Activated T-cell treated with anti-CD3 and anti-CD28 coated beads, Interleukin-2, amount 50 U/mL, for 4 hours (primary cell): ENCODE measurements at regions not wholly inside any gene's neighbourhood (a gene's known extent, or its start where the extent isn't known, plus 50 kb on each side); places are given as distances from the start of the nearest gene placed in this dataset.

Experiments used
- ATAC-seq, 2 donors: fragments of 200-7000 bp; cut with Tn5 transposase; one replicate each; pipeline ENCODE4 v1.10.0; 2021
- DNase-seq: peaks from one replicate; pipeline ENCODE4 v3.0.0-alpha.2; 2020
- H3K27me3 Mint-ChIP-seq: one replicate; pipeline ENCODE4 v1.8.0; 2021; ENCODE audit warnings: low read depth, mixed read lengths
- H3K36me3 Mint-ChIP-seq: one replicate; pipeline ENCODE4 v1.8.0; 2022; ENCODE audit warnings: mixed read lengths; ENCODE audit not compliant: insufficient read depth
- H3K4me1 Mint-ChIP-seq: one replicate; pipeline ENCODE4 v1.8.0; 2021; ENCODE audit warnings: low read depth, mixed read lengths
- H3K4me3 Mint-ChIP-seq: one replicate; pipeline ENCODE4 v1.8.0; 2021; ENCODE audit warnings: mild to moderate bottlenecking, moderate library complexity, mixed read lengths
- H3K9me3 Mint-ChIP-seq: one replicate; pipeline ENCODE4 v1.8.0; 2021; ENCODE audit warnings: mixed read lengths

DNA sequence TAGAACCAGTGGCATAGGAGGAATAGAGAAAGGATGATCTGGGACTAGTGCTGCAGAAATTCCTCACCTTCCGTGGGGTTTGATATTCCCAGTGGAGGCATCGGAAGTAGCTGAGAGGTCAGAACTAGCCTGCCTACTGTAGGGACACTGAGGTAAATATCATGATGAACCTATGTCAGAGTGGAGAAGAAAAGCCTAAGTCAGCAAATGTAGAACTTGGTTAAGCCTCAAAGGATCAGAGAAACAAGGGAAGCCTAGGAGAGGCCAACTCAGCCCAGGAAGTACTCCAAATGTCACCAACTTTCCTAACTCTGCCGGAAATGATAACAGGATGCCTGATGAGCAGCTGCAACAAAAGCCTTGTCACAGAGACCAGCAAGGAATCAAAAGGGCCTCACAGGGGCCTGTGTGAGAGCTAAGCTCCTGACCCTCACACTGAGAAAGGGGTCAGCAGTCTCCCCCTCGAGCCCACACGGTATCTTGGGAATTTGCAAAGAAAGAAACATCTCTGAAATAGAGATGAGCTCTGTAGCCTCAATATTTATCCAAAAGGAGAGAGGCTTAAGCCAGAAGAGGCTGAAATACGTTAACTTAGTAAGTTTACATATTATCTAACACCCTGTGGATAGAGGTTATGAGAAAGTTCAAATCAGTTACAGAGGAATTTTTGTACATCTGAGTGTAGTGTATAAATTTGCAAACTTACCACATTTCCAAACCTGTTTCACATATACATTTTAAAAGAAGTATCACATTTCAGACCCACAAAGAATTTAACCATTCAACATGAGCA, 1064.3 kb downstream of the DIAPH3 start:
- no peak for DNase-seq
- ATAC-seq: no peak
- peaks cover 4% of the 10 kb centered on the region for H3K9me3 Mint-ChIP-seq
- H3K4me3 Mint-ChIP-seq: no peak overlapping the region
- H3K27me3 Mint-ChIP-seq: no peaks in the 10 kb centered on the region
- H3K4me1 Mint-ChIP-seq: no peaks in the 10 kb centered on the region
- H3K36me3 Mint-ChIP-seq: no peaks in the 10 kb centered on the region

DNA sequence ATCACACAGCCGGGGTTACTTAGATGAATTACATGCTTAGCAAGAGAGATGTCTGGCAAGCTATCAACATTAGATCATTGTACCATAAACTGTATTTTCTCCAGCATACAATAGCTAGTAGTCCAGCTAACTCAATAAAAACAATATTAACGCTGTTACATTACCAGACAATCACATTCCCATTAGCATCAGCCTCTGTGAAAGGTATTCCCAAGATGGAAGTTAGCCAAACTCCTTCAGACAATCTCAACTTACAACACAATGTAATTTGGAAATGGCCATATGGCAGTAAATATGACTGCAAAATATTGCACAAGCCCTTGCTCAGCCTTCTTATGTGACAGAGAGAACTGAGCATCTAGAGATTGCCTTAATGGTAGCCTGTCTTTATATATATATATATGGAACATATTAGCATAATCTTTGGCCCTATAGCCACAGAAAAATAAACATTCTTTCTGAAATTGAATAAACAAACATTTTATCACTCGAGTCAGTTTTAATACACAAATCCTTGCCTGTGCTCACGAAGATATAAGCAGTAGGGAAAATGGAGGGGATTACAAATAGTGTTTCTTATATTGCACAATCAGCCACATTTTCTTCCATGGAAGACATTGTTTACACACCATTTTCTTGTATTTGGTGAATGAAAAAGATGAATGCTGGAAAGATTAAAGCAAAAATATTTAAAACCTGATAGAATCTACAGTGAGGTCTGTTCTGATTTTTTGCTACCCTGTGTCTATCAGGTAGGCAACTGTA, 1060.5 kb downstream of the DIAPH3 start:
- DNase-seq: no peak
- no peak overlapping the region for H3K4me3 Mint-ChIP-seq
- no peak for ATAC-seq
- H3K9me3 Mint-ChIP-seq: peaks cover 19% of the 10 kb centered on the region
- H3K27me3 Mint-ChIP-seq: no peaks in the 10 kb centered on the region
- H3K36me3 Mint-ChIP-seq: no peaks in the 10 kb centered on the region
- H3K4me1 Mint-ChIP-seq: no peaks in the 10 kb centered on the region

DNA sequence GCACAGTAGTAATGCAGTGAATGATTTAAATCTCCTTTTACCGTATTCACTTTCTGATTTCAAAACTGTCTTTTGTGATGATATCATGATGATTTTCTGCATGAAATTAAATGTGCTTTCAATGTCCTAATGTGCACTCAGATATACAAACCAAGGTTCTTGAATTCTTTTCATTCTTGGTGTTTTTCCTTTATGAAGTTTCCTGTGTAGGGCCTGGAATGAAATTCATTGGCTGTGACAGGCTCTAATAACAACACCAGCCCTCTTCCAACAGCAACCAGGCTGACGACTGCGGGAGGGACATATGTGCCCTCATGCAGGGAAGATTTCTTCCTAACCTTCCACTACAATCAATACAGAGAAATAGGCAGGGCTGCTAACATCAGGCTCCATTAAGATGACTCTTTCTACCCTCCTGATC, 1052.0 kb downstream of the DIAPH3 start:
- H3K36me3 Mint-ChIP-seq: no peaks in the 10 kb centered on the region
- no peaks in the 10 kb centered on the region for H3K4me1 Mint-ChIP-seq
- ATAC-seq: no peak
- H3K9me3 Mint-ChIP-seq: peaks cover 9% of the 10 kb centered on the region
- no peak for DNase-seq
- no peak overlapping the region for H3K4me3 Mint-ChIP-seq
- no peaks in the 10 kb centered on the region for H3K27me3 Mint-ChIP-seq

DNA sequence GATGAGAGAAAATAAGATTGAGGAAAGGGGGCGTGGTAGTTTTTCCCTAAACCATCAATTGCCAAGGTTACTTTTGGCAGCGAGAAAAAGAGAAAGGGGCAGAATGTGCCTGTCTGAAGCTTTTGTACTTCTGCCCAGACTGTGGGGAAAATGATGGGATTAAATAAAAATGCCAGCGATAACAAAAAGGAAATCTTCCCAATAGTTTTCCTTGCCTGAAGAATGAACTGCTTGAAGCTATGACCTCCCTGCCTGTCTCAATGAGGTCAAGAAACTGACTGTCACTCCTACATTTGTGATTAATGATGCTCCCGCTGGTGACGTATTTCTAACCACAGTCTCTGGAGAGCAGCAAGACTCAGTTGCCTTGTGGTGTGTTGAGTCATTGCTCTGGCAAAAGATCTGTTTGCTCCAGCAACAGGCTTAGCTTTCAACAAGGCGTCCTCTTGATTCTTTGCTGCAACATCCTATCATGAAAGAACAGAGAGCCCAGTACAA, 1051.5 kb downstream of the DIAPH3 start:
- ATAC-seq (no peak), DNase-seq (no peak)
- Mint-ChIP-seq H3K4me1 (no peaks in the 10 kb centered on the region), H3K9me3 (peaks cover 4% of the 10 kb centered on the region), H3K36me3 (no peaks in the 10 kb centered on the region), H3K27me3 (no peaks in the 10 kb centered on the region), H3K4me3 (no peak overlapping the region)

DNA sequence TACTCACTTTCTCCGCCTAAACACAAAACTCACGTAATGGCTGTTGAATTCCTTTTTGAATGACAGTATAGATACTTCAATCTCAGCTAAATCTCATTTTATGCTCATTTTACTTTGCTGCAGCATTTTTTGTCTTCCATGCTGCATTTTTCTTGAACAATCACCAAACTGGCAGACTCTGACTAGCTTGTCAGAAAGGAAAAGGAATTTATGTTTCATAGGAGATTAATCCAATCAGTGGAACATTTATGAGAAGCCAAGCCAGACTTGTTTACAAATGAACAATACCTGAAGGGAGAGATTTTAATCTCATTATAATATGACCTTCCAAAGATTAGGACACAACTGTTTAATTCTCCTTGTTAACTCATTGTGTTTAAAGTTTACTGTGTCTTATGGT, 1044.3 kb downstream of the DIAPH3 start:
- DNase-seq (no peak), ATAC-seq (no peak)
- H3K27me3 Mint-ChIP-seq: no peaks in the 10 kb centered on the region
- H3K9me3 Mint-ChIP-seq: no peaks in the 10 kb centered on the region
- H3K4me3 Mint-ChIP-seq: no peak overlapping the region
- H3K36me3 Mint-ChIP-seq: no peaks in the 10 kb centered on the region
- H3K4me1 Mint-ChIP-seq: no peaks in the 10 kb centered on the region

DNA sequence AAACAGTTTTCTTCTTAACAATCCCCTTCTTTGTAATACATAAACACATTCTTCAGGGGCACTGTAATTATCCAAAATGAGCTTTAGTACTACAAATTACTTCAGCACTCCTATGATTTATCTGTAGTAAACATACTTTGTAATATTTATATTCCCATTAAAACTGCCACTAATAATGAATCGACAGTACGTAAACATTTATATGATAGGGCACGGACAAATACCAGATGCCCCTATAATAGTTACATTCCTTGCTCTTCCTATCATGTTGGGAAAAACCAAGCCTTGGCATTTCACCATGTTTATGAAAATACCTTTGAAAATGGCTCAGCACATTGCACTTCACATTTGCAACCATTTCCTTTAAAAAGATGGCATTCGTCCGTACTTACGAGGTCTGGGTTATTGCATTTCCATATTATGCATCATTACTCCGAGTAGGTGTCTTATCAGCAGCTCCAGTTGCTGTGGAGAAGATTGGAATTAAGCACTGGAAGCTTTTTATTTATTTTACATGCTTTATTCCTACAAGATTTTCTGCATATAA, 1043.4 kb downstream of the DIAPH3 start:
- H3K9me3 Mint-ChIP-seq: no peaks in the 10 kb centered on the region
- no peak overlapping the region for H3K4me3 Mint-ChIP-seq
- H3K4me1 Mint-ChIP-seq: no peaks in the 10 kb centered on the region
- ATAC-seq (no peak), DNase-seq (no peak)
- H3K36me3 Mint-ChIP-seq: no peaks in the 10 kb centered on the region
- H3K27me3 Mint-ChIP-seq: no peaks in the 10 kb centered on the region

DNA sequence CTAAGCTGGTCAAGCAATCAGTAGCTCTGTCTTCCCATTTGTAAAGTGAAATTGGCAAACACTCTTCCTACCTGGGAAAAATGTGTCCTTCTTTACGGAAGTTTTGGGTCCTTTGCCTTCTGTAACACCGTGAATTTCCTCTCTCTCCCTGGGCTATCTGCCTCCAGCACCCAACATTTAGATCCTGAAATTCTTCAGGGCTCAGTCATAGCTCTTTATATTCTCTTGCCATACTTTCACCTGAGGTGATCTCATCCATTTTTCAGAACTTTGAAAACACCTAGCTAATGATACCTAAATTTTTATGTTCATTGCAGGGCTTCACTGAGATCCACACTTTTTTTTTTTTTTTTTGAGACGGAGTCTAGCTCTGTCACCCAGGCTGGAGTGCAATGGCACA, 1042.2 kb downstream of the DIAPH3 start:
- no peak for ATAC-seq
- H3K36me3 Mint-ChIP-seq: no peaks in the 10 kb centered on the region
- H3K4me3 Mint-ChIP-seq: no peak overlapping the region
- peaks cover 2% of the 10 kb centered on the region for H3K9me3 Mint-ChIP-seq
- H3K27me3 Mint-ChIP-seq: no peaks in the 10 kb centered on the region
- DNase-seq: no peak
- no peaks in the 10 kb centered on the region for H3K4me1 Mint-ChIP-seq

DNA sequence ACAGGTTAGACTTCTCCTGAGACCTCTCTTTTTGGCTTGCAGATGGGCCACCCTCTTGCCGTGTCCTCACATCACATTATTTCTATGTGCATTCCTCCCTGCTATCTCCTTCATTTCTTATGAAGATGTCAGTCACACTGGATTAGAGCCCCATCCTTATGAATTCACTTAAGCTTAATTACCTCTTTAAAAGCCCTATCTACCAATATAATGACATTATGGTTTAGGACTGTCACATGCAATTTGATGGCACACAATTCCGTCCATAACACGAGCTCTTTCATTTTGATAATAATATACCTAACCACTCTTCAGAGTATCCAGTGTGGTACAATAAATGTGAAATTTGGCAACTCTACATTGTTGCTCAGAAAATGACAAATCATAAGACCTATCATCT, 1037.3 kb downstream of the DIAPH3 start:
- H3K27me3 Mint-ChIP-seq: no peaks in the 10 kb centered on the region
- no peaks in the 10 kb centered on the region for H3K36me3 Mint-ChIP-seq

DNA sequence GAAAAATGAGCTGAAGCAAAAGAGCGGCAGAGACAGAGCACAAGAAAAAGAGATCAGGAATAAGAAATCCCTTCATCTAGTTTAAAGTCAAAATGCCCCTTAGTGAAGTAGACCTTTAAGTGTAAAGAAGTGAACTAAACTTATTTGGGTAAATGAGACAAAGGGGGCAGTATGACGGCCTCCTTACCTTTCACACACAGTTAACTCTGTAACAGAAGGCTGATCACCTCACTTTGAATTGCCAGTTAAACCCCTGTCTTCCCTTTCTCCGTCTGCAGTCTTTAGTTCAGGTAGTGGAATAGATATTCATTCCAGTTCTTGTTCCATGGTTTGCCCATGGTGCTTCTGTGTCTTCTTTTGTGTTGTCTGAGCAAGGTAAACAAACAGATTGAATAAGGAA, 1029.8 kb downstream of the DIAPH3 start:
- Mint-ChIP-seq H3K36me3 (no peaks in the 10 kb centered on the region), H3K9me3 (peaks cover 7% of the 10 kb centered on the region), H3K4me3 (no peak overlapping the region), H3K4me1 (no peaks in the 10 kb centered on the region), H3K27me3 (no peaks in the 10 kb centered on the region)
- ATAC-seq (no peak), DNase-seq (no peak)

More for the DNA sequence above, 1037.3 kb downstream of the DIAPH3 start:
- Mint-ChIP-seq H3K4me1 (no peaks in the 10 kb centered on the region), H3K4me3 (no peak overlapping the region), H3K9me3 (peaks cover 6% of the 10 kb centered on the region)
- ATAC-seq (no peak), DNase-seq (no peak)

DNA sequence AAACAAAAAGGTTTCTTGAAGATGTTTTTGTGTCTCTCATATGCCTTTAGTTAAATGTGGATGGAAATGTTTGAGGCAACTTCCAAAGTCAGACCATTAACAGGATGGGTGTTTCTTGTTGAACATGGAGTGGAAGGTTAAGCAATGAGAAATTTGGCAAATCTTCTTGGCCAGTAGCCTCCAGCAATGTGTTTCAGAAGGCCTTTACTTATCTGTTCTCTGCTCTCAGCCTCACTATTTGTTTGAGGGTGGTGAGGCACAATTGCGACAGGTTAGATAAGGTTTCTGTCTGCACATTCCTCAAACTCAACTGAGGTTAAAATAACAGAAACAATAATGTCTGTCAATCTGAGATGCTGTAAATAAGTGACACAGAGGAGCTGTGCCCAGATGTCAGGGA, 1019.0 kb downstream of the DIAPH3 start:
- no peak for ATAC-seq
- Mint-ChIP-seq H3K4me3 (no peak overlapping the region), H3K4me1 (no peaks in the 10 kb centered on the region), H3K36me3 (no peaks in the 10 kb centered on the region), H3K27me3 (no peaks in the 10 kb centered on the region), H3K9me3 (no peaks in the 10 kb centered on the region)
- DNase-seq: no peak

DNA sequence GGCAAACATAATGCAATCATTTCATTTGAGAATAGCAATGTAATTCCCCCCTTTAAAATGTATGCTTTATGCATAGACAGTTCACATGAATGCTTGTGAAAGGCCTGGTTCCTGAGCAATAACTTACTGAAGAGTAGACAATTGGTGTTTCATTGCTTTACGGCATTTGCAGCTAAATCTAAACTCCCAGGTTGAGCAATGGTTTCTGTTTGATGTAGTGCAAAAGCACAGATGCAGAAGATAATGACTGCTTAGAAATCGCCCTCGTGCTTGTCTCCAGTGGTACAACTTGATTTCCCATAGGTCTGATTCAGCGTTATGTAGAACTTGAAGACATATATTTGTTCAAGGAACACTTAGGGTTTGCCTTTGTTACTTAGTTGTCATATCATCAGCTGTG, 1018.3 kb downstream of the DIAPH3 start:
- no peak for DNase-seq
- no peak for ATAC-seq
- Mint-ChIP-seq H3K9me3 (no peaks in the 10 kb centered on the region), H3K36me3 (no peaks in the 10 kb centered on the region), H3K4me1 (no peaks in the 10 kb centered on the region), H3K27me3 (no peaks in the 10 kb centered on the region), H3K4me3 (no peak overlapping the region)

DNA sequence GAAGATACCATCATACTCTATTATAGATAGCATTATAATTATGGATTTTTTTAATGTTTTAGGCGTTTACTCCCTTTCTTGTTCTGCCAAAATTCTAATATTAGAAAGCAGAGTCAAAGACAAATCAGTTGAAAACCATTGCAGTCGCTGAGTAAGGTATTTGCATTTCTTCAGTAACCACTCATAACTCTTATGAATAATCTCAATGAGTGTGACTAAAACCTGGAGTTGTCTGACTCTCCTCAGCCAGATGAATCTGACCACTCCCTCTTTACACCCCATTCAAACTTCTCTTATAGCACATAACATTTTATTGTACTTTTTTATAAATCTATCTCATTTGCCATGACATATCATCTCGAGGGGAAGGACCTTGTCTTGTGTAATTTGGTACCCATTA, 1006.5 kb downstream of the DIAPH3 start:
- Mint-ChIP-seq H3K27me3 (peaks cover 2% of the 10 kb centered on the region), H3K4me3 (no peak overlapping the region), H3K4me1 (no peaks in the 10 kb centered on the region), H3K36me3 (no peaks in the 10 kb centered on the region), H3K9me3 (peaks cover 4% of the 10 kb centered on the region)
- ATAC-seq (no peak), DNase-seq (no peak)

DNA sequence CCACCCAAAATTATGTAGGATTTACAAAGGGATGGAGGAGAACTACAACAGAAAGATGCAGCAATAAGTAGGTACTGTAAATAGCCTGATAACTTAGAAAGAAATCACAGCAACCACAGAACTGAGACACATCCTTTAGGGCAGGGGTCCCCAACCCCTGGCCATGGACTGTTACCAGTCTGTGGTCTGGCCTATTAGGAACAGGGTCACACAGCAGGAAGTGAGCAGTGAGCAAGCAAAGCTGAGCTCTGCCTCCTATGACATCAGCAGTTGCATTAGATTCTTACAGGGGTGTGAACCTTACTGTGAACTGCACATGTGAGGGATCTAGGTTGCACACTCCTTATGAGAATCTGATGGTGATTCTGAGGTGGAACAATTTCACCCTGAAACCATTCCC, 997.6 kb downstream of the DIAPH3 start:
- Mint-ChIP-seq H3K4me3 (no peak overlapping the region), H3K9me3 (peaks cover 8% of the 10 kb centered on the region), H3K36me3 (no peaks in the 10 kb centered on the region), H3K27me3 (no peaks in the 10 kb centered on the region), H3K4me1 (no peaks in the 10 kb centered on the region)
- ATAC-seq: no peak
- DNase-seq: no peak

DNA sequence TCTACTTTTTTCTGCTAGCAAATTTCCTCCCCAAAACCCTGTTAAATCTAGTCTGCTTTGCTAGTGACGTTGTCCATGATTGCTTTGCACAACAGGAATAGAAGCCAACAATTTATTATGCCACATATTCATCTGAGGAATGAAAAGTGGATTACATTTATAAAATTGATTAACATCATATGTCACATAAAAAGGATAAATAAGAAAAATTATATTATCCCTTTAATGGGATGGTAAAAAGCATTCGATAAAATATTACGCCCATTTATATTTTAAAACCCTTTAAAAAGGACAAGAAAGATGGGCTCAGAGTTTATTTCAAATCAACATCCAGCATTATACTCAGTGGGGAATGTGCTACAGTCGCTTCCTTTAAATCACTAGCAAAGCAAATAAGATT, 991.7 kb downstream of the DIAPH3 start:
- Mint-ChIP-seq H3K9me3 (no peaks in the 10 kb centered on the region), H3K4me3 (no peak overlapping the region), H3K27me3 (no peaks in the 10 kb centered on the region), H3K4me1 (no peaks in the 10 kb centered on the region), H3K36me3 (no peaks in the 10 kb centered on the region)
- DNase-seq: no peak
- ATAC-seq: no peak

DNA sequence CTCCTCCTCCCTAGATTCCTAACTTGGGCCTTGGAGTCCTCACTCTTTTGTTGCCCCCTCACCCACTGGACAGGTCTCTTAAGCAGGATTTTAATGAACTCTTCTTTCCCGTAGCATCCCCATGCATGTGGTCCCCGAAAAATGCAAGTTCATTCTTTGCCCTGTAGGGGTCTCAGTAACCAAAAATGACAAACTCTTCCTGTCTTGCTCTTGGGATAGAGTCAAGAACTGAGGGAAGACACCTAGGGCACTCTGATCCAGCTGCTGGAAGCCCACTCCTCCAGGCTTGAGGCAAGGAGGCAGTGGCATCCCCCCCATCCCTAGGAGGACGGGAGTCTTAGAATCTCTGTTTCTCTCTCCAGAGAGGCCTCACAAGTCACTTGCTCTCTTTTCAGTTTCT, 987.0 kb downstream of the DIAPH3 start:
- Mint-ChIP-seq H3K4me1 (no peaks in the 10 kb centered on the region), H3K27me3 (no peaks in the 10 kb centered on the region), H3K36me3 (no peaks in the 10 kb centered on the region), H3K4me3 (no peak overlapping the region), H3K9me3 (no peaks in the 10 kb centered on the region)
- ATAC-seq (no peak), DNase-seq (no peak)
